HG03280 (cell line): ENCODE measurements at regions not wholly inside any gene's neighbourhood (a gene's known extent, or its start where the extent isn't known, plus 50 kb on each side); places are given as distances from the start of the nearest gene placed in this dataset.
"Not testable (repeated sequence)": the region's sequence is repeated elsewhere in the genome, so short reads cannot be mapped to it uniquely, and the experiment has no call there.

Source experiments
- ATAC-seq: cut with Tn5 transposase; IDR thresholded peaks from one replicate; pipeline ENCODE4 v1.9.1; 2021; ENCODE audit warnings: mild to moderate bottlenecking, moderate library complexity; ENCODE audit not compliant: unreplicated experiment

DNA sequence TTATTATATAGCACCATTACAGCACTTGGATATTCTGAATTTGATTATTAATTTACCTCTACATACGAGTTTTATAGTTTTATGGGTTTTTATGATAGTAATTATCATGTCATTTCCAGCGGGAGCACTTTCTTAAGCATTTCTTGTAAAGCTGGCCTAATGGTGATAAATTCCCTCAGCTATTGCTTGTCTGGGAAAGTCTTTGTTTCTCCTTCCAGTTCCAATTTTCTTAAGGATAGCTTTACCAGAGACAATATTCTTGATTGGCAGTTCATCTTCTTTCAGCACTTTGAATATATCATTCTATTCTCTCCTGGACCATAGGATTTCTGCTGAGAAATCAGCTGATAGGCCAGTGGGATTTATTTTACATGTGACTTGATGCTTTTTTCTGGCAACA is 505.4 kb downstream of the TMEM232 start:
- no peak for ATAC-seq

DNA sequence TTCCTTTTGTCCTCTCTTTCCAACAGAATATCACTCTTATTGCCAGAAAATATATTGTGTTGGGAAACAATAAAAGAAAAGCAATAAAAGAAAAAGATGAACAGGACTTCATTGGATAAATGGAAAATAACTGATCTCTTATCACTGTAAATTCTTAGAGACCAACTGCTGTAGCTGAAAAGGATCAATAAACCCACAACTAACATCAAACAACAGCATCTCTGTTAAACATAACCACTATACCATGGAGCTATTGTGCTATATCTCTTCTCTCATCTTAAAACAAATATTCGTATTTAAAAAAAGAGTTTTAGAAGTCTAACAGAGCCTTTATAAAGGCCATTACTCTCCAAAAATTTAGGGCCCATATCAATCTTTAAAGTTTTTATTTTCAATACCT is 502.4 kb downstream of the TMEM232 start:
- no peak for ATAC-seq

DNA sequence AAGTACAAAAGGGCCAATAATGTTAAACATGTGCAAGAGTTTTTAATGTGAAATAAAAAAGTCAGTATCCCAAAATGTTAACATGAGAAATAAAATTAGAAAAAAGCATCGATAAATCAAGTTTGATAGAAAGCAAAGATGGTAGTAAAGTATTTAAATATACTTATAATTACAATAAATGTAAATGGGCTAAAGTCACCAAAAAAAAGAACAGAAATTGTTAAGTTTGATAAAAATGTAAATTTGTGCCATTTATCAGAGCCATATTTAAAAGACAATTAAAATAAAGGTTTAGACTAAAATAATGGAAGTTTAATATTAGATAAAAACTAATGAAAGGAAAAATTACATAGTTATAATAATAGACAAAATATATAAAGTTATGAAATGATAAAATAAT is 500.5 kb downstream of the TMEM232 start:
- no peak for ATAC-seq

DNA sequence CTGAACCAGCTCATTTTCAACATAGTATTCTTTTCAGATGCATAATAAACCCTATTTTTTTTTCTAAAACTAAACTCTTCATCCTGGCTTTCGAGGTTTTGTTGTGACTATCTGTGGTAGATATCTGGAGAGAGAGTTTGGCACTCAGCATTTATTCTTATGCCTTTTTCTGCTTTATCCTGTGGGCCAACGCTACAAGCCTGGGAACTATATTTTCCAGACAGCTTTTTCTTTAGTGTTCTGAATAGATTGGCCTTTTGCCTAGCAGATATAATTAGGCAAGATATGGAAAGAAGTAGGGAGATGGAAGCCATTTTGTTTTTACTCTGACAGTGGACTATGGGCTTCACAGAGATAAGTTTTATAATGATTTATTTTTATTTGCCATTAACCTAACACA is 486.7 kb downstream of the TMEM232 start:
- no peak for ATAC-seq

GRCh38 chr5:110242950-110243349 is 483.5 kb downstream of the TMEM232 start:
- no peak for ATAC-seq

- no peak for ATAC-seq
Observed at GRCh38 chr5:110248921-110249320, 477.6 kb downstream of the TMEM232 start.

- no peak for ATAC-seq
Observed at GRCh38 chr5:110250355-110250754, 476.1 kb downstream of the TMEM232 start.

DNA sequence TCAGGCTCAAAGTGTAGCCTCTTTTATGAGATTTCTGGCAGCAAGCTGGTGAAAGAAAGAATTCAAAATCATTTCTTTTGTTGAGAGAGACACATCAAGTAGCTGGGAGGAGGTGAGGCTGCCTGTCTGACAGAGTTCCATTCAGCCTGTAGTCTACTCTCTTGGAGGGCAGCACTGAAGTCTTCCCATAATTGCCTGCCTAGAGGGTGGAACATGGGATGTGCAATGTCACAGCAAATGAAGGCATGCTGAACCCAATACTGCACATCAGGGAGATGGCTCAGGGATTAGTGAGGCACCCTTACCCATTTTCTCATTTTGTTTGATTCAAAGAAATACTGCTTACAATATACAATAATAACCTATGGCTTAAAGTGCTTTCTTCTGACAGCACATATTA is 475.7 kb downstream of the TMEM232 start:
- no peak for ATAC-seq

GRCh38 chr5:110251366-110251765 is 475.1 kb downstream of the TMEM232 start:
- no peak for ATAC-seq

DNA sequence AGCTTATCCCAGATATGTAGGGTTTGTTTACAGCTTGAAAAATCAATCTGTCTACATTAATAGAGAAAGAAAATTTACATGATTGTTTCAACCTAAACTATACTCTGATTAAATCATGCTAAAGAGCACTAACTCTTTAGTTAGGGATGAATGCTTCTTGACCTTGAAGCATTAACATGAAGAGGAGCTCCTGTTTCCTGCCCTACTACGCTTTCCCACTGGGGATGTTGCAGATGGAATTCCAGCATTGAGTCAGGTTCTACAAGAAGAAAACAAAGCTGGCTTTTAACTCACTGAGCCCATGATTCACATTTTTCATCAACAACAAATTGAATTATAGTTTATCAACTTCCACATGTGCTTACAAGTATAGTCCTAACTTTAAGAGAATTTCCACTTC is 471.3 kb downstream of the TMEM232 start:
- ATAC-seq = no peak

- ATAC-seq = no peak
Observed at GRCh38 chr5:110256298-110256697, 470.2 kb downstream of the TMEM232 start.

- no peak for ATAC-seq
Observed at GRCh38 chr5:110257971-110258370, 468.5 kb downstream of the TMEM232 start.

- ATAC-seq = no peak
Observed at GRCh38 chr5:110258460-110259216, 467.8 kb downstream of the TMEM232 start.

DNA sequence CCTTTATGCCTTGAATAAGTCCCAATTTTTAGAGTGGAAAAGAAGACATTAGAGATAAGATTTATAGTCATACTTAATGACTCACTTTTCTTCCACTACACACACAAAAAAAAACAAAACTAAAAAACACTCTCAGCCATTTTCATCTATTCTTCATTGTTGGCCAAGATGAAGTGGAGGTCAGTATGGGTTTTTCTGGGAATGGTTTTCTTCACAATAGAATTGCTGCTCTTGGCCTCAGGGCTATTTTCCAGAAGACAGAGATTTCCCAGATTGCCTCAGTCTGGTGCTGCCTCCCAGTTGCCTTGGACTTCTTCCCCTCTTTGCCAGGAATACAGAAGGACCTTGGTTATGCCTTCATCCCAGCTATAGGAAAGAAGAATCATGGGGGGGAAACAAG is 463.7 kb downstream of the TMEM232 start:
- ATAC-seq = no peak

GRCh38 chr5:110264661-110265060 is 461.8 kb downstream of the TMEM232 start:
- no peak for ATAC-seq

DNA sequence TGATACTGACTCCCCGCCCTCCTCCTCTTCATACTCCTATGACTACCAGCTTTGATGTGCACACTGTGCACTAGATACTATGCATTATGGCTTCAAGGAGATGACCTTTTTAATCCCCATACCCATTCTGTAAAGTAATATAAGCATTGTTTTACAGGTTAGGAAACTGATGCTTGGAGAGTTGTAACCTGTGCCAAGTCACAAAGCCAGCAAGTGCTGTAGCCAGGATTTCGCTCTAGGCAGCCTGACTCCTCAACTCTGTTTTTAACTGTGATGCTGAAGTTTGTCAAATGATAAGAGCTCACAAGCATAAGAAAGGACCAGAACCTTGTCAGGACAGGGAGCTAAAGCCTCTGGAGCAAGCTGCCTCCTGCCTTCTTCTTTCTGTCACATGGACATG is 461.3 kb downstream of the TMEM232 start:
- no peak for ATAC-seq

DNA sequence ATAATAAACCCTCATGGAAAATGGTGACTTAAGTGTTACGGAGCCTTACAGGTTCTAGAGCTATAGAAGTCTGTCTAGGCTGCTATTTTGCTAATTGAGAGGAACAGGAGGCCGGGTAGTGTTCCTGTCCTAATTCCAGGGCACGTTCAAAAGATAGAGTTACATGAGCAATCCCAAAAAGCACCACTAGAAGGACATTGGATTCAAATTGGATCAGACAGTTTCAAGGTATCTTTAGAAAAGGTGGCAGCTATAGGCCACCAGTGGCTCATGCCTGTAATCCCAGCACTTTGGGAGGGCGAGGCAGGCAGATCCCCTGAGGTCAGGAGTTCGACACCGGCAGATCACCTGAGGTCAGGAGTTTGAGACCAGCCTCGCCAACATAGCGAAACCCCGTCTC is 458.8 kb downstream of the TMEM232 start:
- no peak for ATAC-seq

- no peak for ATAC-seq
Observed at GRCh38 chr5:110268283-110268682, 458.2 kb downstream of the TMEM232 start.

GRCh38 chr5:110268985-110269384 is 457.5 kb downstream of the TMEM232 start:
- ATAC-seq = peak; percentile 45

GRCh38 chr5:110269478-110270142 is 456.9 kb downstream of the TMEM232 start:
- no peak for ATAC-seq

- ATAC-seq = no peak
Observed at GRCh38 chr5:110275878-110276277, 450.6 kb downstream of the TMEM232 start.

DNA sequence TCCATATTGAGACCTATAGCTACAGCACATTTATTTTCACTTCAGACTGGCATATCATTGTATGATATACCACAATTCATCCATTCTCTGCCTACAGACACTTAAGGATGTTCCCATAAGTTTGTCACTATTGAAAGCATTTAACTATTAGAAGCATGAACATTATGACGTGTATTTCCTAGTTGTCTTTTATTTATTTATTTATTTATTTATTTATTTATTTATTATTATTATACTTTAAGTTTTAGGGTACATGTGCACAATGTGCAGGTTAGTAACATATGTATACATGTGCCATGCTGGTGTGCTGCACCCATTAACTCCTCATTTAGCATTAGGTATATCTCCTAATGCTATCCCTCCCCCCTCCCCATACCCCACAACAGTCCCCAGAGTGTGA is 448.0 kb downstream of the TMEM232 start:
- not testable (repeated sequence) for ATAC-seq

GRCh38 chr5:110284121-110284520 is 442.4 kb downstream of the TMEM232 start:
- not testable (repeated sequence) for ATAC-seq
